ENCODE measurements at regions not wholly inside any gene's neighbourhood (a gene's known extent, or its start where the extent isn't known, plus 50 kb on each side); places are given as distances from the start of the nearest gene placed in this dataset.

GRCh38 chr2:145029081-145029480 lies 509.2 kb upstream of the ZEB2 start:
- no peaks in the 10 kb centered on the region for H3K9me3 ChIP-seq
- no peaks in the 10 kb centered on the region for H3K27me3 ChIP-seq
- no peak for DNase-seq

GRCh38 chr2:145028101-145028920 lies 508.4 kb upstream of the ZEB2 start:
- DNase-seq = no peak
- Histone ChIP-seq H3K27ac (no peak overlapping the region), H3K27me3 (no peaks in the 10 kb centered on the region), H3K9me3 (no peaks in the 10 kb centered on the region), H3K4me1 (no peaks in the 10 kb centered on the region), H3K36me3 (no peaks in the 10 kb centered on the region), H3K4me3 (no peak overlapping the region)
- TF ChIP-seq POLR2A (IDR thresholded peaks at IDR 0.05) (no peak), CTCF (IDR thresholded peaks at IDR 0.05) (no peak)

More at GRCh38 chr2:145029081-145029480, 509.2 kb upstream of the ZEB2 start:
- H3K4me1 ChIP-seq = no peaks in the 10 kb centered on the region
- H3K4me3 ChIP-seq = no peak overlapping the region
- TF ChIP-seq CTCF (IDR thresholded peaks at IDR 0.05) = no peak
- no peak for TF ChIP-seq POLR2A (IDR thresholded peaks at IDR 0.05)
- no peak overlapping the region for H3K27ac ChIP-seq
- H3K36me3 ChIP-seq = no peaks in the 10 kb centered on the region

GRCh38 chr2:145026456-145027455 lies 506.8 kb upstream of the ZEB2 start:
- Histone ChIP-seq H3K27me3 (no peaks in the 10 kb centered on the region), H3K9me3 (no peaks in the 10 kb centered on the region), H3K27ac (no peak overlapping the region), H3K36me3 (no peaks in the 10 kb centered on the region), H3K4me1 (no peaks in the 10 kb centered on the region), H3K4me3 (no peak overlapping the region)
- no peak for DNase-seq
- TF ChIP-seq CTCF (IDR thresholded peaks at IDR 0.05) (no peak), POLR2A (IDR thresholded peaks at IDR 0.05) (no peak)

GRCh38 chr2:145025382-145025781 lies 505.5 kb upstream of the ZEB2 start:
- Histone ChIP-seq H3K36me3 (no peaks in the 10 kb centered on the region), H3K4me1 (no peaks in the 10 kb centered on the region), H3K4me3 (no peak overlapping the region), H3K9me3 (no peaks in the 10 kb centered on the region), H3K27me3 (no peaks in the 10 kb centered on the region), H3K27ac (no peak overlapping the region)
- DNase-seq = no peak
- TF ChIP-seq CTCF (IDR thresholded peaks at IDR 0.05) (no peak), POLR2A (IDR thresholded peaks at IDR 0.05) (no peak)

GRCh38 chr2:145023334-145023934 lies 503.5 kb upstream of the ZEB2 start:
- Histone ChIP-seq H3K27ac (no peak overlapping the region), H3K4me1 (no peaks in the 10 kb centered on the region), H3K36me3 (no peaks in the 10 kb centered on the region), H3K9me3 (no peaks in the 10 kb centered on the region), H3K27me3 (no peaks in the 10 kb centered on the region), H3K4me3 (no peak overlapping the region)
- no peak for DNase-seq
- TF ChIP-seq CTCF (IDR thresholded peaks at IDR 0.05) = no peak
- TF ChIP-seq POLR2A (IDR thresholded peaks at IDR 0.05) = no peak

Measured in Peyer's patch (tissue), 4 donors.